ENCODE measurements at regions not wholly inside any gene's neighbourhood (a gene's known extent, or its start where the extent isn't known, plus 50 kb on each side); places are given as distances from the start of the nearest gene placed in this dataset.
"Not testable (repeated sequence)": the region's sequence is repeated elsewhere in the genome, so short reads cannot be mapped to it uniquely, and the experiment has no call there.

DNA sequence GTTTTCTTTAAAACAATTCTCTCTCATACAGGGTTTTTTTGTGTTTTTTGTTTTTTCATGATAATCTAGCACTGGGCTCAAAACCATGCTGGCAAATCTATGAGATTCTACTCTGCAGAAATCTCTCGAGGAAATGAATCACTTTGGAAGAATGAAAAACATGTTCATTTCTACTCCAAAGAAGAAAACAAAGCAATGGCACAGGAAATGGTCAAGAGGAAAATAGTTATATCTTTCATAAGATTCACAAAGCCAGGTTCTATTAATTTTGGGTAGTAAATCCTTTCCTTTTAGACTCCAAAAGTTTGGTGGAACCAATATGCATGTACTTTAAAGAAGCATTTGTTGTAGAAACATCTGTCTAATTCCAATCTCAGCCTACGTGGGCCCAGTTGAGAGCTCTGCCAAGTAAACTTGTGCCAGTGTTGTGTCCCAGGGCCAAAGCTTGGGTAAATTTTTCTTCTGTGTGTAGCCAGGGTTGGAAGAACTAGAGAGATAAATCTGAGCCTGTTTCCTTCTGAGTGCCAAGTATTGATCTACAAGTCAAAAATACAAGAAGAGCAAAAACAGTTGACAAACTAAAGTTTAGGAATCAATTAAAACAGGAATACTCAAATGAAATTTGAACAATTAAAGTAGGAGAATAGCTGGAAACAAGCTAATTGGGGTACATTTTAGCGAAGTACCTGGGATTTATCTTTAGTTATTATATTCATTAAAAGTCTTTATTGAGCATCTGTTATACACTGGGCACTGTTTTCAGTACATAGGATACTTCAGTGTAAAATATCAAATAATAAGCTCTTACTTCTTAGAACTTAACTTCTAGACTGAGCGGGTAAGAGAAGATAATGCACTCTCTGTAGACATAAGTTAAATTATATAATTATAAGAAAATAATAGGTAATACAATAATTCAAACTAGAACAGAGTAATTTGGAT, 657.5 kb upstream of the NECTIN3 start:
- DNase-seq, result no peak

DNA sequence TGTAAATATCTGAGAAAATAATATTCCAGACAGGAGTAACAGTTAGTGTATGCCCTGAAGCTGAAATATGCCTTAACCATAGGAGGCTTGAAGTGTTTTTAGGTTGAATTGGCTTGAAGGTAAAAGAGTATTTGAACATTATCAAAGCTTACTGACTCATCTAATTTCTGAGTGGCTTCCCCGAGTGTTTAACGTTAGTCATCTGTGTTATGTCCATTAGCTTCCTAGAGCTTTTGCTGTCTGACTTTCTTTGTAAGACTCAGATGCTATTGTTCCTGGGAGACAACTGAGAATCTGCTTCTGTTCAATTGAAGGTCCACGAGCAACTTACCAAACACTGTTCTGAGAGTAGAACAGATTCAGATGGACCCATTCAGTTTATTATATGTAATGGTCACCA, 656.8 kb upstream of the NECTIN3 start:
- DNase-seq, result no peak

DNA sequence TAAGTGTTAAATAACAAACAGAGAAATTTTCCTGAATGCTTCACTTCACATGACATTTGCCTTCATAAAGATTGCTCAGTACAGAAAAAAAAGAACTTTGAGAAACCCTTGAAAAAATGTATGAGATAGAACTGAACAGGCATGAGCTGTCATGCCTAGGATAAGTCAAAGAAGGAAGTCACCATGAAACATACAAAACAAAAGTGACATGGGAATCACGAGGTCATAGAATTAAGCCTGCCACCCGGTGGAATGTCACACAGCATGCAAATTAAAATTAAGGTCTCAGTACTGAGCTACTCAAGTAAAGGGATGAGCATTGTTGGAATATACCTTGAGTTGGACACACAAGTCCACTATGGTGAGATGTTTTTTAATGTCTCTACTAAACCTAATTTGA, 652.5 kb upstream of the NECTIN3 start:
- DNase-seq, result no peak

DNA sequence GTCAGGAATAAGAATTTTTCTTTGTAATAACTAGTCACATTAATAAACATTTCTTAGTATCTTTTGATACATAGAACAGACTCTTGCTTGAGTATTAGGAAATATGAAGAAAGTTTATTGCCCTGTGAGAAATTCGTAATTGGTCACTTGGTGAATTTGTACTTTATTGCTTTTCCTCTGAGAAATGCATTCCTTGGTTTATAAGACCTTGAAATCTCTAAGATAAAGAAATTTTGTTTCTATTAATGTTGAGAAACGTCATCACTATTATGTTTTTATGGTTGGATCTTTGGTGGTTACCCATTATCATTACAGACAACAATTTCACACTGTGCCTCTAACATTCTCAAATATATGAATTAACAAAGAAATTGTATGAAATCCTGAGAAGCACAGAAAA, 652.0 kb upstream of the NECTIN3 start:
- DNase-seq, result no peak

DNA sequence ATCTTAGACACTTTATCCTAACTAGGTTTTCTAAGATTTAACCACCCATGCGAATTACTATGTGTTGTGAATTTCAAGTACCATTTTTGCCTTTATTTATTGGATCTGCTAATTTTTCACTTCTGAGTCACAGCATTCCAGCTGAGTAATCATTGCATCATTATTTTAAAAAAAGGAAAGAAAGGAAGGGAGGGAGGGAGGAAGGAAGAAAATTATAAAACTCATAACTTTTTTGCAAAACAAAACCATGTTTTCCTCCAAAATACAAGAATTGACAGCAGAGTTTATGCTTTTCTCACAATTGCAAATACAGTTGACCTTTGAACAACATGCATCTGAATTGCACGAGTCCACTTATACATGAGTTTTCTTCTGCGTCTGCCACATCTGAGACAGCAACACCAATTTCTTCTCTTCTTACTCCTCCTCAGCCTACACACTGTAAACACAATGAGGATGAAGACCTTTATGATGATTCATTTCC, 651.4 kb upstream of the NECTIN3 start:
- DNase-seq, result no peak

DNA sequence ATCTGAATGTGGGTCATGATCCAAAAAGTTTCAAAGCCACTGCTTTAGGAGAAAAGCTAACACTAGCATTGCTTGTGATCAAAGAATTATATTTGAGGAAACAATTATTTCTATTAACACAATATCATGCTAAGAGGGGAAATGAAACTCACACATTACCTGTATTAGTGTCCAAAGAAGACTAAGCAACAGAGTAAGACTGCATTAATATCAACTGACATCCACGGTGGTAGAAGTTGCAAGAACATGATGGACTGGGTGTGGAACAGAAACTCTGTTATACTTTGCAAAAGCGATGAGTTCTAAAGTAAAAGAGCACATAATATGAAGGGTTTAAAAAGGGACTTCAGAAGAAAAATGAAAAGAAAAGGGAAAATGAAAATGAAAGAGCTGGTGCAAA, 648.3 kb upstream of the NECTIN3 start:
- DNase-seq, result no peak

DNA sequence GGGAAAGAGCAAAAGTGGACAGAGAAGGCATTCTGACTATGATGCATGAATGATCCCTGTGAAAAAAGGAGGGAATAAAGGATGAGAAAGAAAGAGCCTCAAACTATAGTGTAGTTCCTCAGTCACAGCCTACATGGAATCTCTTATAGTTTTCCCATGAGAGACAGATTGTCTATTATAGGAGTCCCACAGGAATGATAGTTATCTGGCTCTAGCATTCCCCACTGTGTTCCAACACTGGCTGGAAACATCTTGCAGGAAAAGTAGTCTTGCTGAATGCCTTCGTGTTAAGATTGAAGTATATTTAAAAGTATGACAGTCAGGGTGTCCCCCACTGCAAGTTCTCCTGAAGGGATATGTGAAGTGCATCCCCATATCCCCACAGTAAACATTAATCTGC, 641.5 kb upstream of the NECTIN3 start:
- no peak for DNase-seq

DNA sequence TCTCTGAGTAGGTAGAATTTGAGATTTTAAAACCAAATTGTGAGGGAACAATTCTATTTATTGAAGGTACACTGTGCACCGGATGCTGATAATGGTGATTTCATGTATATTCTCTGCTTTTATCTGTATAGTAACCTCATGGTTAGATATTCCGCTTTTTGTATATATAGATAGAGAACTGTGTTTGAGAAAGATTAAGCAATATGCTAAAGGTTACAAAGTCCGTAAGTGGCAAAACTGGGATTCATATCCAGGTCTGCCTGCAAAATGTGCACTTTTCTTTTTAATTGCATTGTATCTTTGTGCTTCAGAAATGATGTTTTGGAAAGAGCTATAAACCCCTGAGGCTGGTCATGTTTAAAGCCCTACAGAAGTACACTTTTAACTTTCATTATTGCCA, 635.4 kb upstream of the NECTIN3 start:
- DNase-seq, result no peak

DNA sequence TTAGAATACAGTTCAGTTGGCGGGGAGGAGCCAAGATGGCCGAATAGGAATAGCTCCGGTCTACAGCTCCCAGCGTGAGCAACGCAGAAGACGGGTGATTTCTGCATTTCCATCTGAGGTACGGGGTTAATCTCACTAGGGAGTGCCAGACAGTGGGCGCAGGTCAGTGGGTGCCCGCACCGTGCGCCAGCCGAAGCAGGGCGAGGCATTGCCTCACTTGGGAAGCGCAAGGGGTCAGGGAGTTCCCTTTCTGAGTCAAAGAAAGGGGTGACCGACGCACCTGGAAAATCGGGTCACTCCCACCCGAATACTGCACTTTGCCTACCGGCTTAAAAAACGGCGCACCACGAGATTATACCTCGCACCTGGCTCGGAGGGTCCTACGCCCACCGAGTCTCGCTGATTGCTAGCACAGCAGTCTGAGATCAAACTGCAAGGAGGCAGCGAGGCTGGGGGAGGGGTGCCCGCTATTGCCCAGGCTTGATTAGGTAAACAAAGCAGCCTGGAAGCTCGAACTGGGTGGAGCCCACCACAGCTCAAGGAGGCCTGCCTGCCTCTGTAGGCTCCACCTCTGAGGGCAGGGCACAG, 631.5 kb upstream of the NECTIN3 start:
- not testable (repeated sequence) for DNase-seq

DNA sequence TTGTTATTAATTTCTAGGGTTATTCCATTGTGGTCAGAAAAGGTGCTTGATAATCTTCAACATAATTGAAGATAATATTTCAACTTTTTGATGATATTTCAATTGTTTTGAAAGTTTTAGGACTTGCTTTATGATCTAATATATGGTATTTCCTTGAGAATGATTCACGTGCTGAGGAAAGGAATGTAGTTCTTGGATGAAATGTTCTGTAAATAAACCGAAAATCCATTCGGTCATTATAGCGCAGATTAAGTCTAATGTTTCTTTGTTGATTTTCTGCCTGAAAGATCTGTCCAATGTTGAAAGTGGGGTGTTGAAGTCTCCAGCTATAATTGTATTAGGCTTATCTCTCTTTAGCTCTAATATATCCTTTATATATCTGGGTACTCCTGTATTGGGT, 617.5 kb upstream of the NECTIN3 start:
- no peak for DNase-seq

DNA sequence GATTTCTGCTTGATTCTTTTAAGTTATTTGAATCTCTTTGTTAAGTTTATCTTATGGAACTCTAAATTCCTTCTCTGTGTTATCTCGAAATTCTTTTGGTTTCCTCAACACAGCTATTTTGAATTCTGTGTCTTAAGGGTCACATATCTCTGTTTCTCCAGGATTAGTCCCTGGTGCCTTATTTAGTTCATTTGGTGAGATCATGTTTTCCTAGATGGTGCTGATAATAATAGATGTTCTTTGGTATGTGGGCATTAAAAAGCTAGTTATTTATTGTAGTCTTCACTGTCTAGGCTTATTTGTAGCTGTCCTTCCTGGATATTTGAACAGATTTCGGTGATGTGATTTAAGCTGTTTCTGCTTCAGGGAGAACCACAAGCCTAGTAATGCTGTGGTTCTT, 615.6 kb upstream of the NECTIN3 start:
- DNase-seq, result no peak

DNA sequence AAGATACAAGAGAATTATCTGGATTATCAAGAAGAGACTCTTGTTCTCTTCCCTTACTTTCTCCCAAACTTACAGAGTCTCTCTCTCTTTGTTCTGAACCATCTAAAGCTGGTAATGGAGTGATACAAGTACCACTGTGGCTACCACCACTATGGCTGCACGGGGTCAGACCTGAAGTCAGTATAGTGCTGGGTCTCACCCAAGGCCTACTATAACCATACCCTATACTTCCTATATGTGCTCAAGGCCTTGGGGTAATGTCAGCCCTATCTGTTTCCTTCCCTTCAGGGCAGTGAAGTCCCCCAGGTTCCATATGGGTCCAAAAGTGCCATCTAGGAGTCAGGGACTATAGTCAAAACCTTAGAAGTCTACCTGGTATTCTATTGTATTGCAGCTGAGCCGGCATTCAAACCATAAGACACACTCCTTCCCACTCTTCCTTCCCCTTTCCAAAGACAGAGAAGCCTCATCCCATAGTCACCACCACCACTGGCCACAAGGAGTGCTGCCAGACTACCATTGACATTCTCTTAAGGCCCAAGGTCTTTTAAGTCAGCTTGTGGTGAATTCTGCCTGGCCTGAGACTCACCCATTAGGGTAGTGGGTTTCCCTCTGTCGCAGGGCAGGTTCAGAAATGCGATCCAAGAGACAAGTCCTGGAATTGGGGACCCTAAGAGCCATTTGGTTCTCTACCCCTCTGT, 615.0 kb upstream of the NECTIN3 start:
- DNase-seq, result no peak

DNA sequence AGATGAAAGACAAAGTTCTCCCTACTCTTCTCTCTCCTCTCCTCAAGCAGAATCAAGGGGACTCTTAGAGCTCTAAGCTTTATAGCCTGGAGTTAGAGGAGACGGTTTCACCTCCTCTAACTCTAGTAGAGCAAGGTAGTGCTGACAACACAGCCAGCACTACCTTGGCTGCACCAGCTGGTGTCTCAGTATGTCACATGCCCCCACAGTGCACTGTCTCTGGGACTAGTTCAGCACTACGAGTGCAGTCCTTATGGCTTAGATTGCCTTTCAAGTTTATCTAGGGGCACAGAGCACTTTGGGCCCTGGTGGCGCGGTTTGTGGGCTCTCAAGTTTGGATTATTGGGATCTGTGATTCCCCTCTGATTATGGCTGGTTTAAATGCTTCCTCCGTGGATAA, 614.1 kb upstream of the NECTIN3 start:
- DNase-seq, result no peak

DNA sequence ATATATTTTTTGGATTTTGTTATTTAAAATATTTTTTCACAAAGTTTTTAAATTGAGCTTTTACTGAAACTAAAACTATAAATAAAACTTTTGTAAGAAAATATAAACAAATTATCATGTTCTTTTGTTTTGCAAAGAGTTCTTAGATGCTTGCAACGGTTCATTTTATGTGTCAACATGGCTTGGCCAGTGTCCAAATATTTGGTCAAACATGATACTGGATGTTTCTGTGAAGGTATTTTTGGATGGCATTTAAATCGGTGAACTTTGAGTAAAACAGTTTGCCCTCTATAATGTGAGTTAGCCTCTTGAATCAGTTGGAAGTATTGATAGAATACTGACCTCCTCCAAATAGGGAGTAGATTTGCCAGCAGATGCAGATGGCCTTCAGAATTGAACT, 612.6 kb upstream of the NECTIN3 start:
- no peak for DNase-seq

DNA sequence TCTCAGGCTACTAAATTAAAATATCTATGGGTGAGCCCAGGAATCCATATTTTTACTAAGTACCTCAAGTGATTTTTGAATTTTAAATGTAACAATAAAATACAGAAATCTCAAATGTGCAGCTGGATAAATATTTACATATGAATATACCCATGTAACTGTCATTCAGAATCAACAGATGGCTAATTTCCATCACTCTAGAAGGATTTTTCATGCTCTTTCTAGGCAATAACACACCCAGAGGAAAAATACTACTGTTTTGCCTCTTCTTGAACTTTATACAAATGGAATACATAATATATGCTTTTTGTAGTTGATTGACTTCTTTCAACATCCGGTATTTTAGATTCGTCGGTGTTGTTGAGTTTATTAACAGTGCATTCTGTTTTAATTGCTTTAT, 601.3 kb upstream of the NECTIN3 start:
- no peak for DNase-seq

DNA sequence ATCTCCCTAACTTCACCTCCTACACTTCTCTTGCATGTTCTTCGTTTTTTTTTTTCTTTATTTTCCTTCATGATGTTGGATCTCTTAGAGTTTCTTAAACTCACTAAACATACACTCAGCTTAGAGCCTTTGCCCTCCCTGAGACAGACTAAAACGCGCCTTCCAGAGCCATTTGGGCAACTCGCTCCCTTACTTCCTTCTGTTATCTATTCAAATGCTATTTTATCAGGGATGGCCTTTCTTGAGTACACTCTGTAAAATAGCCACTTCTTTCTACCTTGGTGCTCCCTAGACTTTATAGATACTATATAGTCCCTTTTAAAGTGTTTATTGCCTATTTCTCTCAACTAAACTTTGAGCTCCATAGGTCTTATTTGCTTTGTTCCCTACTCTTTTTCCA, 598.2 kb upstream of the NECTIN3 start:
- DNase-seq, result no peak

DNA sequence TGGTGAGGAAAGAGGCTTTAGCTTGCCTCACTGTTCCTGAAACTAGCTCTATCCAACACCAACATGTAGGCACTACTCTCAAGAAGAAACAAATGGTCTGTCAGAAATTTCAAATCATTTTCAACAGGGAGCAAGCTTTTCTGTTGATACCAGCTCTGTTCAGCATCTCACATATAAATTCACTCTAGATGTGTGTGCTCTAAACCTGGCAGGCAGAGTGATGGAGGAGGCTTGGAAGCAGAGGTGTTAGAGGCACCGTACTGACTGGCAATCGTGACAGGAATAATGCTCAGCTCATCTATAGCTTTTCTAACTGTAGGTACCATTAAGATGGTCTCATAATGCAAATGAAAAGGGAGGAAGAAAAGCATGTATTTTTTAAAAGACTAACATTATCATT, 597.2 kb upstream of the NECTIN3 start:
- no peak for DNase-seq

DNA sequence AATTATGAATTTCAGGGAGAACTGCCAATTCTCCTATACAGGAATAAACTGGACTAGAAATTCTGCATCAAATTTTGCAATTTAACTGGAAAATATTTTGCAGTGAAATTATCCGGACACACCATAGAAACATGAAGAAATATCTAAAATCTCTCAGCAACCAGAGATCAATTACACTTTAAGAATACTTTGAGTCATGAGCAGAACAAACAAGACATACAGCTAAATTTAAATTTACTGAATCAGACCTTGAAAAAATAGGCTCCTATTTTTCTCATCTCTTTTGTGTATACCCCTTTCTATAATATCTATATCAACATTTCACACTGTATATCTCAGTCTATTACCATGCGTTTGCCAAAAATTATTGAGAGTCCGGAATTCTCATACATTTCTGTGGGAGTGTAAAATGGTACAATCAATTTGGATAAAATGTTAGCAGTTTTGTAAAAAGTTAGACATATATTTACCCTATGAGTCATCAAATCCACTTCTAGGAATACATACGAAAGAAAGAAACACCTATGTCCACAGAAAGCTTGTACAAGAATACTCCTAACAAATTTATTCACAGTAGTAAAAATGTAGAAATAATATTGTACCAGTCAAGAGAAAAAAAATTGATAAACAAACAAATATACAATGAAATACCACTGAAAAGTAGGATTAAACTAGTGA, 593.1 kb upstream of the NECTIN3 start:
- no peak for DNase-seq

DNA sequence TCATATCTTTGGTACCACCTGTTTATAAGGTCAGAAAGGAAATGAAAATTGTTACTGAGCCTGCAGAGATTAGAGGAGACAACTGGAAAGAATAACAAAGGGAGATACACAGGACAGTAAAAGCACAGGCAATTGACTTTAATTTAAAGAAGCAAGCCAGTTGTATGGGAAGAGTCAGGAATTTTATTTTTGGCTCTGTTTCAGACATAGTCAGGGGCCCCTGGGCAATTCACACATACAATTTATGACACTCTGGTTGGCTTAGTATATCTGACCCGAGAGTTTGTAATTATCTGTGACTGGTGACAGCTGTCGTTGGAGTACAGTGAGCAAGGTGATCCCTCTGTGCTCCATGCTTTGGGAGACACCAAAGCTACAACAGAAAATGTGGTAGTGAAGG, 591.9 kb upstream of the NECTIN3 start:
- no peak for DNase-seq

DNA sequence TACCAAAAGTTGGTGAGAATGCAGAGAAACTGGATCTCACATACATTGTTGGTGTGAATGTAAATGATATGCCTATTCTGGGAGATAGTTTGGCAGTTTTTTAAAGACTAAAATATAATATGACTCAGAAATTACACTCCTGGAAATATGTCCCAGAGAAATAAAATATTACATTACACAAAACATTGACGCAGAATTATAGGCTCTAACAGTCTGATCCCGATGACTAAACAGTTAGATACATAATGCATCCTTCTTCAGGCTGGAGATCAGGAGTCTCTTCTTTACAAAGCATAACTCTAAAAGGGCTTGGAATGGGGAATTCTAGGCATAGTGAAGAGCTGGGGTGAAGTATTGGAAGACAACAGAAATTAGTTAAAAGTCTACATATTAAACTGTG, 586.2 kb upstream of the NECTIN3 start:
- no peak for DNase-seq

DNA sequence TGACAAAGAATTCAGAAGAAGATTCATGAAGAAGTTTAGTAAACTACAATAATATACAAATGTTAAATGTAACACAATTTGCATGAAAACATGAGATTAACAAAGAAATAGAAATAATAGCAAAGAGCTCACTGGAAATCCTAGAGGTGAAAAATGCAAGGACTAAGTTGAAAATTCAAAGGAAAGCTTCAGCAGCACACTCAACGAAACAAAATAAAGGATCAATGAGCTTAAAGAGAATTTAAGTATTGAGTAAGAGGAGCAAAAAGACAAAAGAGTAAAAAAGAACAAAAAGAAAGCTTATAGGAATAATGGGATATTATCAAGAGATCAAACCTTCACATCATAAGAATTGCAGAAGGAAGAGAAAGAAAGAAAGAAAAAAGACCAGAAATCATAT, 583.8 kb upstream of the NECTIN3 start:
- no peak for DNase-seq

DNA sequence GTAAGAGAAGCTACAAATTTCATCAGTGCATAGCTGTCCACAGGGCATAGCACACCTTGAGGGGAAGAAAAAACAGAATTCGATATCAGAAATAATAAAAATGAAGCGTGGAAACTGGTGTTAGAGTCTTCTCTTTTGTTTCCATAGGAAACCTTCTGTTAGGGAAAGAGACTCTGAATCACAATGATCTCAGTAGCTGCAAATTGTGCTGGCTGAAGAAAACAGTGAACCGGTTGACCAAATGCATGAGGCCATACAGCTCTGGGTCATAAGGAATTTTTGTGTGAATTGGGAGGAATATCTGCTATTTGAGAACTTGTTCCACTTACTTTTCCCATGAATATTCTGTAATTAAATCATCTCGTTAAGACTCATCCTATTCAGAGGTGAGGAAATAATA, 580.2 kb upstream of the NECTIN3 start:
- DNase-seq, result no peak

DNA sequence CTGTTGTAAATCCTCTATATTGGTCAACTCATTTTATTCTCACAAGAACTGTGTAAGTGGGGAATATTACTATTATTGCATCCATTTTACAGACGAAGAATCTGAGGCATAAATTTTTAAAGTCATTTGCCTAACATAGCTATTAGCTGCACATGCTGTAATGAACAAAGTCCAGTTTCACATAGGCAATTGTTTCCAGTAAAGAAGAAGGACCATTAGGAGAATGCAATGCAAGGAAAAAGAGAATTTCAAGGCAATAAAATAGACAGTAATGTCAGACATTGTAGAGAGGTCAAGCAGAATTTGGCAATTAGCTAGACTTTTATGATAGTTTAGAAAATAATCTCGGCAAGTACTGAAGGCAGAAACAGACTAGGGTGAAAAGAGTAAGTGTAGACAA, 578.7 kb upstream of the NECTIN3 start:
- DNase-seq, result no peak
